IPS DF 6.9 (cell line): ENCODE measurements at regions not wholly inside any gene's neighbourhood (a gene's known extent, or its start where the extent isn't known, plus 50 kb on each side); places are given as distances from the start of the nearest gene placed in this dataset.
A peak's percentile ranks its signal among the peaks of the same experiment; 100 is the strongest.

Experiments
- DNase-seq: peaks from one replicate; pipeline ENCODE4 v3.0.0-alpha.2; 2013; ENCODE audit warnings: low read depth, low spot score
- H3K27ac ChIP-seq: one replicate; pipeline ENCODE4 v1.5.1; 2013; ENCODE audit warnings: low read length, control low read depth
- H3K27me3 ChIP-seq: 2 replicates; pipeline ENCODE4 v1.6.1; 2013; ENCODE audit warnings: mild to moderate bottlenecking, low read length; ENCODE audit not compliant: control insufficient read depth, insufficient read depth
- H3K36me3 ChIP-seq: 2 replicates; pipeline ENCODE4 v1.6.1; 2013; ENCODE audit warnings: low read length; ENCODE audit not compliant: control insufficient read depth, insufficient read depth
- H3K4me1 ChIP-seq: 2 replicates; pipeline ENCODE4 v1.6.1; 2013; ENCODE audit warnings: low read length; ENCODE audit not compliant: control insufficient read depth, insufficient read depth
- H3K4me3 ChIP-seq: 2 replicates; pipeline ENCODE4 v1.5.1; 2013; ENCODE audit warnings: mild to moderate bottlenecking, low read length
- H3K9me3 ChIP-seq: 2 replicates; pipeline ENCODE4 v1.6.1; 2013; ENCODE audit warnings: low read length, inconsistent platforms; ENCODE audit not compliant: control insufficient read depth, insufficient read depth
- WGBS: extraction: QIAGEN DNeasy Blood & Tissue Kit; methylation state at CpG from one replicate; pipeline ENCODE4 v1.1.7; 2013; ENCODE audit warnings: mixed read lengths, missing lambda C conversion rate; ENCODE audit not compliant: insufficient read length, insufficient coverage; 5-methylcytosine and 5-hydroxymethylcytosine counted together

DNA sequence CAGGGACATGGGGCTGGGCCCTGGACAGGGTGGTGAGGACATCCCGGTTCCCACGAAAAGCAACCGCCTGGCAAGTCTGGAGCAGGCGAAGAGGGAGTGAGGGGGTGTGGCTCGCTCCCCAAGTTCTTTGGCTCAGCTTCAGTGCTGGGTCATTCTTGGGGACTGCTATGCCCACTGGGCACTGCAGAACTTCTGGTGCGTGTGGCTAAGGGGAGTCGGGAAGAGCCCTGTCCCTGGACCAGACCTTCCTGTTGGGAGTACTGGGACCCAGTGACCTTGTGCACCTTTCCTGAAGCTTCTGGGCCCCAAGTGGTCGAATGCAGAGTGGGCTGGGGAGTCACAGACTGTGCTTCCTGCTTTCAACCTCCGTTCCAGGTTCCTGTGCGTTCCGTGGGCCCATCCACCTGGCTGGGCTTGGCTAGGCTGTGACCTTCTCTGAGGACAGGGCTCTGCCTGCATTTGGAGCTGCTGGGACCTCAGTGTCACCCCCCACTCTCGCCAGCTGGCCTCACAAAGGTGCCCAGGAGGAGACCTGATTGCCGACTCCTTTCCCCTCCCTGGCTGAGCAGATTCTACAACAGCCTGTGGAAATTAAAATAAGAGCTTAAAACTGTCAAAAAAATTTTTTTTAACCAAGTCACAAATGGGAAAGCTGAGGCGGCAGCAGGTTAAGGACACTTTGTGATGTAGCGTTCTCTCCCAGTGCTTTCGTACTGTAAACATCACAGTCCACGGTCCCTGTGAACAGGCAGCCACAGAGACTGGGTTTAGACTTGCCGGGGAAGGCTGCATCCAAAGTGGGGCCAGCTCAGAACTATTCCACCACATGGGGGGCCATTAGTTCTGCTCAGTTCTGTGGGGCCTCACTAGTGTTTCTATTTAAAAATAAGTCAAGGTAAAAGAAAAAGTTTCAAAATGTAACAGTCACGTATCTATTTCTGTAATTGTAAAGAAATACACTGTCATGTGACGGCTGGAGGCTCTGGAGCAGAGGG lies 63.8 kb upstream of the WNT7B start:
- Histone ChIP-seq H3K4me3 (no peak overlapping the region), H3K36me3 (no peaks in the 10 kb centered on the region), H3K9me3 (no peaks in the 10 kb centered on the region), H3K4me1 (peaks cover 9% of the 10 kb centered on the region), H3K27ac (no peak overlapping the region), H3K27me3 (peaks cover 3% of the 10 kb centered on the region)
- no CpG with 5 or more reads among the region's 20 CpGs for WGBS
- no peak for DNase-seq

DNA sequence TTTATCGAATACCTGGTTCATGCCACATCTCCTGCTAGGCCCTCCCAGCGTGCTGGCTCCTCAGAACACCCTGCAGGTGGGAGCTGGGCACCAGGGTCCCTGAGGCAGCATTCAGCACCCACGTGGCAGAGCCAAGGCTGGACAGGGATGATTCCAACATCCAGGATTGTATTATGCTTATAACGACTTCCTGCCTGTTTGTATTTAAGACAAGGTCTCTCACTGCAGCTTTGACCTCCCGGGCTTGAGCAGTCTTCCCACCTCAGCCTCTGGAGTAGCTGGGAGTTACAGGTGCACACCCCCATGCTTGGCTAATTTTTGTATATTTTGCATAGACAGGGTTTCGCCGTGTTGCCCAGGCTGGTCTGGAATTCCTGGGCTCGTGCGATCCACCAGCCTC lies 64.7 kb upstream of the WNT7B start:
- Histone ChIP-seq H3K27ac (no peak overlapping the region), H3K4me1 (peaks cover 9% of the 10 kb centered on the region), H3K36me3 (no peaks in the 10 kb centered on the region), H3K27me3 (peaks cover 3% of the 10 kb centered on the region), H3K4me3 (no peak overlapping the region), H3K9me3 (no peaks in the 10 kb centered on the region)
- no peak for DNase-seq
- no CpG with 5 or more reads among the region's 9 CpGs for WGBS

DNA sequence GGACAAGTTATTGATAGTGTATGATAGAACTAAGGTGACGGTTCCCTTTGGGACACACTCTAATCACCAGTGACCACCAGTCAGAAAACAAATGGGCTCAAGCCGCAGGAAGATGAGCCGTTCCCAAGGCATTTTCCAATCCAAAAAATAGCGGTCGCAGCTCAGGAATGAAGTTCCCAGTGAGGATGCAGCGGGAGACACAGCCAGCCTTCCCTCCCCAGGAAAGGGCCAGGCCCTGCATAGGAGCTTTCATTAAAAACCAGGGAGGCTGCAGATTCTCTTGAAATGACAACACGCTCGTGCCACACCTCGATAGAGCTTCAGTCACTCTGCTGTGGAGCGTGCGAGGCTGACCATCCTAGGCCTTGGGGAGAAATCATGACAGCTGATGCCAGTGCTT lies 65.8 kb upstream of the WNT7B start:
- no peaks in the 10 kb centered on the region for H3K9me3 ChIP-seq
- H3K27ac ChIP-seq = no peak overlapping the region
- DNase-seq = no peak
- H3K4me3 ChIP-seq = no peak overlapping the region
- WGBS = no CpG with 5 or more reads among the region's 11 CpGs
- H3K36me3 ChIP-seq = no peaks in the 10 kb centered on the region
- H3K27me3 ChIP-seq = peaks cover 3% of the 10 kb centered on the region
- peaks cover 9% of the 10 kb centered on the region for H3K4me1 ChIP-seq

DNA sequence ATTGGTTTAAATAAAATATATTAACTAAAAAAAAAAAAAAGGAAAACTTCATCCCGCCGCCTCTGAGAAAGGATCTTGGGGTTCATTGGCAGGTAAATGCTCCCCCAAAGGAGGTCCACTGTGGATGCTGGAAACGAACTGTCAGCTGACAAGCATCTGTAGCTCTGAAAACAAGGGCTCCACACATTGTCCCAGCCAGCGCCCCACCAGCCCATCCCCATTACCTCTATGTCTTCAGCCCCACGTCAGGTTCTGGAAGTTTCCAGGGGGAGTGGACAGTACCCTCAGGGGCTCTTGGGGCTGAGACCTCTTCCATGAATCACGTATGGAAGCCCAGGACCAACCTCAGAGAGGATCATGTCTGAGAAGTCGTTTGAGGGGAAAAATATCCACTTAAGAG lies 66.4 kb upstream of the WNT7B start:
- Histone ChIP-seq H3K27me3 (peaks cover 3% of the 10 kb centered on the region), H3K27ac (no peak overlapping the region), H3K9me3 (no peaks in the 10 kb centered on the region), H3K4me1 (peaks cover 9% of the 10 kb centered on the region), H3K4me3 (no peak overlapping the region), H3K36me3 (no peaks in the 10 kb centered on the region)
- no peak for DNase-seq
- WGBS = no CpG with 5 or more reads among the region's 7 CpGs

DNA sequence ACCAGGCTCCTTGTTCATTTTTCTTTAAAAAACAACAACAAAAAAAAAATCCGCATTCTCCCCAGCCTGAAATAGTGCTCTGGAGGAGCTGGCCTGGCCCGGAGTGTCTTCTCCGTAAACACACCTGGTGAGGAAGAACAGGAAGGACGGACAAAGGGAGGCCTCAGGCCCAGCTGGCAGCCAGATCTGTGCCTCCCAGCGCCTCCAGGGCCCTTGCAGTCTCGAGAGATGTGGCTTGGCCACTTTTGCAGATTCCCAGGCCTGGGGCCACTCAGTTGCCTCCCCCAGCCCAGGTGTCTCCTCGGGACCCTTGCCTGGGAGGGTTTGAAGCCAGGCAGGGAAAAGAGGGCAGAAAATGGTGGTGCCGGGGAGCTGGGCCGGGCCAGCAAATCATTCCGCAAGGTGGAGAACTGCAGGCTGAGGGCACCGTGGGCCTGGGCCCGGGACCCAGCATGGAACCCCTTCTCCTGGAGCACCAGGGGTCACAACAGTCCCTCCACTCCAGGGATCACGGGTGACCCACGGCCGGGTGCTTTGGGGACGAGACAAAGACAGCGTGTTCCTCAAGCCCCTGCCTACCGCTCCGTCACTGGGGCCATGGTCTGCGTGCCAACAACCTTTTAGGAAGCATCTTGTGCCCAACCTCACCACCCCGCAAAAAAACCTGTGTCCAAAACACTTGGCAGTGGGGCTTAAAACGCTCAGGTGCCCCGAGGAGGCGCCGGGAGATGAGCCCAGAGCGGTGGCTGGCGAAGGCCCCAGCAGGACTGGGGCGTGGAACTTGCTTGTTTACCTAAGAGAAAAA lies 67.1 kb upstream of the WNT7B start:
- Histone ChIP-seq H3K27ac (no peak overlapping the region), H3K27me3 (peaks cover 3% of the 10 kb centered on the region), H3K36me3 (no peaks in the 10 kb centered on the region), H3K4me3 (peak overlapping the region; percentile 45; the same call in 1 of the 2 replicates), H3K9me3 (no peaks in the 10 kb centered on the region), H3K4me1 (peaks cover 9% of the 10 kb centered on the region)
- DNase-seq = no peak
- 100% methylated on average over 1 of the region's 28 CpGs for WGBS

DNA sequence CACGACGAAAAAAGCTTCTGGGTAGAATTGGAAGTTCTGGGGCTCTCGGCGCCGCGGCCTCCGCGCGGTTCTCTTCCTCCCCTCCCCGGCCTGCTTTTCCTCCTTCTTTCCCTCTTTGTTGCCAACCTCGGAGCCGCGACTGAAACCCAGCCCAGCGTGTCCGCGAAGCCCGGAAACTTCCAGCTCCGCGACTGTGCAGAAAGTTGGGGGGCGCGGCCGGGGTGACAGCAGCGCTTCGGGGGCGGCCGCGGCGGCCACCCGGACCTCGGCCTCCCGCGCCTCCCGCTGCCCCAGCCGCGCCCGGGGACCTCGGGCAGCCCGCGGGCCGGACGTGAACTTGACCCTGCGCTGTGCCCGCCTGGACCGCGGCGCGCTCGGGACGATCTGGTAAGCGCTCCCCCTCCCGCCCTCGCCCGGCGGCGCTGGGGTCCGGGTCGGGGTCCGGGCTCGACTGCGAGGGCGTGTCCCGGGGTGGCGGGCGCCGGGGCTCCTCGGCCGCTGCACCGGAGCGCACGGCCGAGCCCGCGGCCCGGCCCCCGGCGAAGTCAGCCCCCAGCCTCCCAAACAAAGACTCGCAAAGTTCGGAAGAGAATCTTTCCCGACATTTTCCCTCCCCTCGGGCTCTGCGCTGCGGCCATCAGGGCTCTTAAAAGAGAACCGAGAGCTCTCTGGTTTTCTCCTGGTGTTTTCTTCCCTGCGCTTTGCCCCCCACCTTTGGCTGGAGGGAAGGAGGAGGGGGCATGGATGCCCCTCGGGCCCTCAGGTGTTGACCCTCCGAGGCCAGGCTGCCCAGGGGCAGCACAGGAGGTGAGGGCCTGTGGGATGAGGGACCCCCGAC lies 67.9 kb upstream of the WNT7B start:
- no peaks in the 10 kb centered on the region for H3K9me3 ChIP-seq
- WGBS = no CpG with 5 or more reads among the region's 87 CpGs
- peak overlapping the region; percentile 45; the same call in 1 of the 2 replicates for H3K4me3 ChIP-seq
- peaks cover 9% of the 10 kb centered on the region for H3K4me1 ChIP-seq
- no peaks in the 10 kb centered on the region for H3K36me3 ChIP-seq
- peaks cover 3% of the 10 kb centered on the region for H3K27me3 ChIP-seq
- DNase-seq = no peak
- no peak overlapping the region for H3K27ac ChIP-seq

DNA sequence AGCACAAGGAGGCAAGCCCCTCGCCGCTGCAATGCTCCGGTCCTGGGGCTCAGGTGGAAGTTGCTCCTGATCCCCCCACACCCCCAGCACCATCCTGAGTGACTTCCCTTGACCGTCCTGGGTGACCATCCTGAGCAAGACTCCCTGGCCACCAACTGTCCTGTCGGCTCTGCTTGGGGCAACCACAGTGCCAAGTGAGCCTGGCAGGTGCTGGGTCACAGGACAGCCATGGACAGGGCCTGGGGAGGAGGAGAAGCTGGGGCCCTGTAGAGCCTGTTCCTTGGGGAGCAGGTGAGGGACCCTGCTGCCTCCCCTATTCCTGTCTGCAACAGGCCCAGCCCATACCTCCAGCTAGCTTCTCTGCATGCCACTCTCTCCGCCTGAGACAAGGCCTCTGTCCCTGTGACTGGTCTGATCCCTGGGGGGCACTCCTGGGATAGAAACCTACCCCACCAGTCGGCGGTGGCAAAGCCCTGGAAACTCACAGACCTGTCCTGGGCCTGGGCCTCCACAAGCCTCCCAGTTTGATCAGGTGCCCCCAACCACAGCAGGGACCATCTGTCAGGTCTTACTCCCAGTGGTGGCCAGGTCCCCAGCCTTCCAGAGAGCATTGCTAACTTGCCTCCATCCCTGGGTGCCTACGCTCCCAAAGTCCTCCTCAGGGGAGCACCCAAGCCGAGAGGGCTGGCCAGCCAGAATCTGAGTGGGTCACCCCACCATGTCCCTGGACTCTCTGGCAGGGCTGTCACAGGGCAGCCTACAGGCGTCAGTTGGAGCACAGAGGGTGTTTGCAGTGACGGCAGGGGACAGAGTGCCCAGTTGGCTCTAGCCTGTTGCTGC lies 68.7 kb upstream of the WNT7B start:
- Histone ChIP-seq H3K4me1 (peaks cover 9% of the 10 kb centered on the region), H3K4me3 (peak overlapping the region; percentile 45; the same call in 1 of the 2 replicates), H3K9me3 (no peaks in the 10 kb centered on the region), H3K27me3 (peaks cover 3% of the 10 kb centered on the region), H3K36me3 (no peaks in the 10 kb centered on the region), H3K27ac (no peak overlapping the region)
- WGBS = no CpG with 5 or more reads among the region's 12 CpGs
- DNase-seq = no peak

DNA sequence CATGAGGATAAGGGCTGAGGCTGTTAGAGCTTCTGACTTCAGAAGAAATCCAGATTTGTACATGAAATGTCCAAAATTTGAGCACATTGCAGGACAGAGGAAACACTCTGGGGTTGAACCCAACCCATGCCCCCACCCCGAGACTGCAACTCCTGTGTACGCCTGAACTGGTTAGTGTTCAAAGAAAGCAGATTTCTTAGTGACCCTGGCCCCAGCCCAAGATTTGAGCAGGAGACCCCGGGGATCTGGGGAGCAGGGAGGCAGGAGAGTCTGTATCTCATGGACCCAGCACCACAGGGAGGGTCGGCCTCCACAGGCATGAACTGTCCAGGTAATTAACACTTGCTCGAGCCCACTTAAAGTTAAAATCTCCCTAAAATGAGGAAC lies 69.3 kb upstream of the WNT7B start:
- WGBS = no CpG with 5 or more reads among the region's 5 CpGs
- Histone ChIP-seq H3K36me3 (no peaks in the 10 kb centered on the region), H3K9me3 (no peaks in the 10 kb centered on the region), H3K4me1 (peaks cover 9% of the 10 kb centered on the region), H3K4me3 (no peak overlapping the region), H3K27me3 (peaks cover 3% of the 10 kb centered on the region), H3K27ac (no peak overlapping the region)
- no peak for DNase-seq

DNA sequence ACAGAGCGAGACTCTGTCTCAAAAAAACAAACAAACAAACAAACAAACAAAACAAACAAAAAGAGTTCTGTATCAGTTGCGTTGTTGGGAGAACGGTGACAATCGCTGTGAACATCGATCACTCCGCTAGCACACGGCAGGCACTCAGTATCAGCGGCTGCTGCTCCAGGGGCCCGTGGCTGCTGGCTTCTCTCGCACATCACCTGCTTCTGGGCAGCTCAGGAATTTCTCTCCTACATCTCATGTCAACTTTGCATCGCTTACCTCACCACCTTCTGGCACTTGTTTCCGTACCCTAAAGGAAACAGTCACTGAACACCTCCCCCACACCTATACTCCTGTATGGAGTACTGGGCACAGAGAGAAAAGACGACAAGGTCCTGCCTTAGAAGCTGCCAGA lies 70.3 kb upstream of the WNT7B start:
- Histone ChIP-seq H3K4me3 (no peak overlapping the region), H3K27me3 (peaks cover 3% of the 10 kb centered on the region), H3K27ac (no peak overlapping the region), H3K4me1 (peaks cover 9% of the 10 kb centered on the region), H3K36me3 (no peaks in the 10 kb centered on the region), H3K9me3 (no peaks in the 10 kb centered on the region)
- WGBS = no CpG with 5 or more reads among the region's 13 CpGs
- no peak for DNase-seq
